HL-60 (cell line): ENCODE measurements at regions not wholly inside any gene's neighbourhood (a gene's known extent, or its start where the extent isn't known, plus 50 kb on each side); places are given as distances from the start of the nearest gene placed in this dataset.

ENCODE experiments used
- GABPA ChIP-seq: IDR thresholded peaks from 2 replicates; pipeline ENCODE4 v1.6.1; 2012; ENCODE audit warnings: low read depth
- TF ChIP-seq, protein P1 (sequence below): IDR thresholded peaks from one replicate; pipeline ENCODE4 v1.5.1; 2011; ENCODE audit warnings: low read length, control low read depth, inconsistent platforms; ENCODE audit not compliant: insufficient read depth

DNA sequence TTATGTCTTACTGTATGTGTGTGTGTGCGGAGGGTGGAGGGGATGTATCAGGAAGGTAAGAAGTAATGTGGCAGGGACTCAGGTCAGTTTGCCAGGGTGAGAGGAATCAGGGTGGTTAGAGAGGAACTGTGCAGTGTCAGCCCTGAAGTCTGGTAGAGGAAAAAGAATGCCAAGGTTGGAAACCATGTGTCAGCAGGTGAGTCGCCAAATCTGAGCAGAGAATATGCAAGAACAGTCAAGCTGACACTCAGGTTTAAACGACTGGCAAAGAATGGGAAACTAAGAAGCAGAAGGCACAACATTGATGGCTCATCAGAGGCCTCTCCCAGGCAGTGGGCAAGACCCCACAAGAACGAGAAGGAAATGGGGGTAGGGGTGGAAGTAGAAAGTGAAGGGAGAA, 107.5 kb upstream of the TBX18 start:
- TF ChIP-seq, protein P1, sequence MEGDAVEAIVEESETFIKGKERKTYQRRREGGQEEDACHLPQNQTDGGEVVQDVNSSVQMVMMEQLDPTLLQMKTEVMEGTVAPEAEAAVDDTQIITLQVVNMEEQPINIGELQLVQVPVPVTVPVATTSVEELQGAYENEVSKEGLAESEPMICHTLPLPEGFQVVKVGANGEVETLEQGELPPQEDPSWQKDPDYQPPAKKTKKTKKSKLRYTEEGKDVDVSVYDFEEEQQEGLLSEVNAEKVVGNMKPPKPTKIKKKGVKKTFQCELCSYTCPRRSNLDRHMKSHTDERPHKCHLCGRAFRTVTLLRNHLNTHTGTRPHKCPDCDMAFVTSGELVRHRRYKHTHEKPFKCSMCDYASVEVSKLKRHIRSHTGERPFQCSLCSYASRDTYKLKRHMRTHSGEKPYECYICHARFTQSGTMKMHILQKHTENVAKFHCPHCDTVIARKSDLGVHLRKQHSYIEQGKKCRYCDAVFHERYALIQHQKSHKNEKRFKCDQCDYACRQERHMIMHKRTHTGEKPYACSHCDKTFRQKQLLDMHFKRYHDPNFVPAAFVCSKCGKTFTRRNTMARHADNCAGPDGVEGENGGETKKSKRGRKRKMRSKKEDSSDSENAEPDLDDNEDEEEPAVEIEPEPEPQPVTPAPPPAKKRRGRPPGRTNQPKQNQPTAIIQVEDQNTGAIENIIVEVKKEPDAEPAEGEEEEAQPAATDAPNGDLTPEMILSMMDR, result no peak
- TF ChIP-seq GABPA, result no peak
